Naive thymus-derived CD8-positive, alpha-beta T cell (primary cell): ENCODE measurements at regions not wholly inside any gene's neighbourhood (a gene's known extent, or its start where the extent isn't known, plus 50 kb on each side); places are given as distances from the start of the nearest gene placed in this dataset.

ENCODE experiments used
- ATAC-seq, 2 donors: fragments of 150-1000 bp; cut with Tn5 transposase in 1 of 2; sonication (Bioruptor Pico), chemical (Tn5 transposase) in 1 of 2; 1 replicate in 1 of 2; 2 replicates in 1 of 2; pipeline ENCODE4 v1.10.0; 2021; ENCODE audit warnings: mild to moderate bottlenecking in 2 of 2, moderate library complexity in 2 of 2
- POLR2A ChIA-PET: fragments of 350-600 bp; sonication (Branson Sonifier 250); formaldehyde crosslinking; loops from one replicate; lab custom pipeline; 2021; ENCODE audit warnings: antibody characterized with exemption; lab: Charles Lee
- DNase-seq, 10 donors: peaks; one replicate each; pipeline versions ENCODE4 v3.0.0 to v3.0.0-alpha.2; 2020 to 2022
- H3K27ac Mint-ChIP-seq, 10 donors: one replicate each; pipeline ENCODE4 v1.8.0; 2020 to 2022; ENCODE audit warnings: mild to moderate bottlenecking in 10 of 10, mixed read lengths in 10 of 10, moderate library complexity in 4 of 10, inconsistent platforms in 1 of 10
- H3K27me3 Mint-ChIP-seq, 5 donors: one replicate each; pipeline ENCODE4 v1.8.0; 2021 to 2022; ENCODE audit warnings: mixed read lengths in 5 of 5
- H3K36me3 Mint-ChIP-seq, 3 donors: one replicate each; pipeline ENCODE4 v1.8.0; 2020 to 2022; ENCODE audit warnings: mixed read lengths in 3 of 3, mild to moderate bottlenecking in 2 of 3, inconsistent platforms in 1 of 3
- H3K4me1 Mint-ChIP-seq, 4 donors: one replicate each; pipeline ENCODE4 v1.8.0; 2021 to 2022; ENCODE audit warnings: mixed read lengths in 4 of 4
- H3K4me3 Mint-ChIP-seq, 10 donors: one replicate each; pipeline ENCODE4 v1.8.0; 2020 to 2022; ENCODE audit warnings: mild to moderate bottlenecking in 10 of 10, mixed read lengths in 10 of 10, moderate library complexity in 6 of 10, inconsistent platforms in 1 of 10
- H3K9me3 Mint-ChIP-seq, 9 donors: one replicate each; pipeline ENCODE4 v1.8.0; 2020 to 2022; ENCODE audit warnings: mixed read lengths in 9 of 9, mild to moderate bottlenecking in 3 of 9, inconsistent platforms in 1 of 9, moderate library complexity in 1 of 9

DNA sequence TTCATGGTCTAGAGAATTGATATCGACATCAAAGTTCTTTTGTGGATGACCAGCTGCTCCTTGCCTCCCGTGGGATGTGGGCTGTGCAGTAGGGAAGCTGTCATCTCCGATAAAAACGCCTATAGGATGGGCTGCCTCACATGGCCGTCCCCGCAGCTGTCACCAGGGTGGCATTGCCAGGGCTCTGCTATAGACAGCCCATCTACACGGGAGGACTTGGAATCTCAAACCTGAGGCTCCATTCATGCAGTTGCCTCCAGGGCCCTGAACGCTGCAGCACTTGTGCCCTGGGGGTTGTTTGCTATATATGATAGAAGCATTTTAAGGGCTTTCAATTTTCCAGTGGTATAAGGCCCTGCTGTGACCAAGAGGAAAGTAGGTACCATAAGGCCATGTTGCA, 183.1 kb downstream of the MYCN start:
- H3K4me3 Mint-ChIP-seq: no peak overlapping the region
- no peak overlapping the region for H3K27ac Mint-ChIP-seq
- ATAC-seq (no peak), DNase-seq (no peak)
- peaks cover 0 to 9% (median 1%) of the 10 kb centered on the region in 5 donors for H3K27me3 Mint-ChIP-seq
- H3K9me3 Mint-ChIP-seq: peaks cover 0 to 9% (median 0%) of the 10 kb centered on the region in 9 donors
- H3K4me1 Mint-ChIP-seq: no peaks in the 10 kb centered on the region
- POLR2A ChIA-PET: no interaction called here
- no peaks in the 10 kb centered on the region for H3K36me3 Mint-ChIP-seq

DNA sequence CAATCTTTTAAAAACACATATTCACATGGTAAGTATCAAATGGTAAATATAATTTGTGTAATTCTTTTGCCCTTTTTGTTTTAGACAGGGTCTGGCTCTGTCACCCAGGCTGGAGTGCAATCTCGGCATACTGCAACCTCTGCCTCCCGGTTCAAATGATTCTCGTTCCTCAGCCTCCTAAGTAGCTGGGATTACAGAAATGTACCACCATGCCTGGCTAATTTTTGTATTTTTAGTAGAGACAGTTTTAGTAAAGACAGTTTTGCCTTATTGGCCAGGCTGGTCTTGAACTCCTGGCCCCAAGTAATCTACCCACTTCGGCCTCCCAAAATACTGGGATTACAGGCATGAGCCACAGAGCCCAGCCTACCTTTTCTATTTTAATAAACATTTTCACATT, 182.2 kb downstream of the MYCN start:
- H3K36me3 Mint-ChIP-seq: no peaks in the 10 kb centered on the region
- H3K4me3 Mint-ChIP-seq: no peak overlapping the region
- no peaks in the 10 kb centered on the region for H3K4me1 Mint-ChIP-seq
- no peak overlapping the region for H3K27ac Mint-ChIP-seq
- H3K9me3 Mint-ChIP-seq: peaks cover 0 to 9% (median 0%) of the 10 kb centered on the region in 9 donors
- H3K27me3 Mint-ChIP-seq: peaks cover 0 to 9% (median 1%) of the 10 kb centered on the region in 5 donors
- POLR2A ChIA-PET: no interaction called here
- ATAC-seq: no peak
- DNase-seq: no peak

DNA sequence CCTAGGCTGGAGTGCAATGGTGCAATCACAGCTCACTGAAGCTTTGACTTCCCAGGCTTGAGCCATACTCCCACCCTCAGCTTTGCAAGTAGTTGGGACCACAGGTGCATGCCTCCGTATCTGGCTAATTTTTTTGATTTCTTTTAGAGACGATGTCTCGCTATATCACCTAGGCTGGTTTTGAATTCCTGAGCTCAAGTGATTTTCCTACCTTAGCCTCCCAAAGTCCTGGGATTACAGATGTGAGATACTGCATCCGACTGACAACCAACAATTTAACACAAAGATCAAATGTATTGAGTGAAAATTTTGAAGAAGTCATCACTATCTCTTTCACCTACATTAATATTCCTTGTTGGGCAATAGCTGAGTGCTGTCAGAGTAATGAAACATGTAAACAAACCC, 181.6 kb downstream of the MYCN start:
- Mint-ChIP-seq H3K4me3 (no peak overlapping the region), H3K27ac (no peak overlapping the region), H3K27me3 (peaks cover 0 to 4% (median 1%) of the 10 kb centered on the region in 5 donors), H3K4me1 (no peaks in the 10 kb centered on the region), H3K9me3 (peaks cover 0 to 9% (median 0%) of the 10 kb centered on the region in 9 donors), H3K36me3 (no peaks in the 10 kb centered on the region)
- DNase-seq (no peak), ATAC-seq (no peak)
- POLR2A ChIA-PET: no interaction called here

DNA sequence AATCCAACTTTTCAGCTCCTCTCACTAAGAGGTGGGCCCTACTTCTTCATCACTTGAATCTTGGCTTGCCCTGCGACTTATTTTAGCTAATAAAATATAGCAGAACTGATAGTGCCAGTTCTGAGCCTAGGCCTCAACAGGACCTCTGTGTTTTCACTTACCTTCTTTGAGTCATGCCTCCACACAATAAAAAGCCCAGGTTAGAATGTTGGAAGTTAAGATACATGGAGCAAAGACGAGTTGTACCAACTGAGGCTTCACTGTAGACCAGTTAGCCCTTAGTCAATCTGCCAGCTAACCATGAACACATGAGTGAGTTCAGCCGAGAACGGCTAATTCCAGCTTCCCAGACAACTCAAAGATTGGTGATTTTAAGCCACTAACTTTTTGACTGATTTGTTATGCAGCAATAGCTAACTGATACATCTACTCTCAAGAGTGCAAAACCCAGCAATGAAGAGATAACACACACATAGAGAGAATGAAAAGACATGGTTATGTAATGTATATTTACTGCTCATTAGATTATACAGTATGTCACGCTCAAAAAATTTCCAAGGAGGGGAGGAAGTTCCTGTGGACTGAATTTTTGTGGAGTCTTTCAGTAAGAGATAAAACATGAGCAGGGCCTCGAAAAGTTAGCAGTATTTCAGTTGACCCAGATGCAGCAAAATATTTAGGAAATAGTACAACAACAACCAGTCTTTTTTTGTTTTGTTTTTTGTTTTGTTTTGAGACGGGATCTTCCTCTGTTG, 181.1 kb downstream of the MYCN start:
- no peaks in the 10 kb centered on the region for H3K4me1 Mint-ChIP-seq
- peaks cover 0 to 9% (median 0%) of the 10 kb centered on the region in 9 donors for H3K9me3 Mint-ChIP-seq
- POLR2A ChIA-PET: no interaction called here
- no peak for DNase-seq
- ATAC-seq: no peak
- no peak overlapping the region for H3K27ac Mint-ChIP-seq
- H3K36me3 Mint-ChIP-seq: no peaks in the 10 kb centered on the region
- H3K27me3 Mint-ChIP-seq: no peaks in the 10 kb centered on the region
- no peak overlapping the region for H3K4me3 Mint-ChIP-seq

DNA sequence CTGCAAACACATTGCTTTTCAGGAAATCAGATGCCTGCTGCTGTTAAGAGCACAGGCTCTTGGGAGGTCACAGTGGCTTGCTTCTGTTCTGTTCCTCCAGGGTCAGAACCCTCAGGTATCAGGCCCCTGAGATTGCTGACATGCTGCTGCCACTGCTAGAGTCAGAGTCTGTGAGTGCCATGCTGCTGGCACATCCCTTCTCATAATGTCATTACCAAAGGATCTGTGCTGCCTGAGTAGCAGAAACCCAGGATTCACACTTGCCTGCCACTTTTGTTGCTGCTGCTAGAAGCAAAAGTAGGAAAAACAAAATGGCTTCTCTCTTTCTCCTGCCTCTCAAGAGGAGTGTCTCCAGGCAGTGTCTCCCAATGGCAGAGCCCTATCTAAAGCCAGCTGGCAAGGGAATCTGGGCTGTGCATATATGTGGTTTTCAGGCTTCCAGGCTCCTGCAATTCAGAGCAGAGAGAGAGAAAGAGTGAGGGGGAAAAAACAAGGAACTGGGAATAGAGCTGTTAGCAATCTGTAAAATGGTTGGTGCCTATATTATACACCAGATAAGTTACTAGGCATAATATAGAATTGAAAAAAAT, 180.3 kb downstream of the MYCN start:
- no peak overlapping the region for H3K27ac Mint-ChIP-seq
- POLR2A ChIA-PET: no interaction called here
- no peaks in the 10 kb centered on the region for H3K4me1 Mint-ChIP-seq
- H3K27me3 Mint-ChIP-seq: no peaks in the 10 kb centered on the region
- no peaks in the 10 kb centered on the region for H3K36me3 Mint-ChIP-seq
- peaks cover 0 to 9% (median 0%) of the 10 kb centered on the region in 9 donors for H3K9me3 Mint-ChIP-seq
- no peak overlapping the region for H3K4me3 Mint-ChIP-seq
- ATAC-seq: no peak
- DNase-seq: no peak

DNA sequence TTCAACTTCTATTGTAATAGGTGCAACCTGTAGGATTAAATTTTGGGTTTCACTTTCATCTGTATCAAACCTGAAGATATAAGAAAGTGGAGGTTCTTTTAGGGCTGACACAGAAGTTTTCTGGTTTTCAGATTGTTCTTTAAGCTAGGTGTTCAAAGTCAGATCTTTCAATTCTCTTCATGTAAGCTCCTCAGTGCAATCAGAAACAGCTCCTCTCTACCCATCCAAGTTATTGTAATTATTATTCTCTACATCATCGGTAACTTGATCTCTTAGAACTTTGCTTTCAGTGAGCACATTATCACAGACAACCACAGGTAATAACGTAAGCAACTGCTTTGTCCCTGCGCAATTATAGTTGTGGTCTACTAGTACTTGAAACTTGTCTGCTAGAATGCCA, 179.4 kb downstream of the MYCN start:
- ATAC-seq: no peak
- no peak overlapping the region for H3K4me3 Mint-ChIP-seq
- H3K36me3 Mint-ChIP-seq: no peaks in the 10 kb centered on the region
- H3K4me1 Mint-ChIP-seq: no peaks in the 10 kb centered on the region
- POLR2A ChIA-PET: no interaction called here
- H3K9me3 Mint-ChIP-seq: peaks cover 0 to 9% (median 0%) of the 10 kb centered on the region in 9 donors
- H3K27ac Mint-ChIP-seq: no peak overlapping the region
- no peaks in the 10 kb centered on the region for H3K27me3 Mint-ChIP-seq
- DNase-seq: no peak

DNA sequence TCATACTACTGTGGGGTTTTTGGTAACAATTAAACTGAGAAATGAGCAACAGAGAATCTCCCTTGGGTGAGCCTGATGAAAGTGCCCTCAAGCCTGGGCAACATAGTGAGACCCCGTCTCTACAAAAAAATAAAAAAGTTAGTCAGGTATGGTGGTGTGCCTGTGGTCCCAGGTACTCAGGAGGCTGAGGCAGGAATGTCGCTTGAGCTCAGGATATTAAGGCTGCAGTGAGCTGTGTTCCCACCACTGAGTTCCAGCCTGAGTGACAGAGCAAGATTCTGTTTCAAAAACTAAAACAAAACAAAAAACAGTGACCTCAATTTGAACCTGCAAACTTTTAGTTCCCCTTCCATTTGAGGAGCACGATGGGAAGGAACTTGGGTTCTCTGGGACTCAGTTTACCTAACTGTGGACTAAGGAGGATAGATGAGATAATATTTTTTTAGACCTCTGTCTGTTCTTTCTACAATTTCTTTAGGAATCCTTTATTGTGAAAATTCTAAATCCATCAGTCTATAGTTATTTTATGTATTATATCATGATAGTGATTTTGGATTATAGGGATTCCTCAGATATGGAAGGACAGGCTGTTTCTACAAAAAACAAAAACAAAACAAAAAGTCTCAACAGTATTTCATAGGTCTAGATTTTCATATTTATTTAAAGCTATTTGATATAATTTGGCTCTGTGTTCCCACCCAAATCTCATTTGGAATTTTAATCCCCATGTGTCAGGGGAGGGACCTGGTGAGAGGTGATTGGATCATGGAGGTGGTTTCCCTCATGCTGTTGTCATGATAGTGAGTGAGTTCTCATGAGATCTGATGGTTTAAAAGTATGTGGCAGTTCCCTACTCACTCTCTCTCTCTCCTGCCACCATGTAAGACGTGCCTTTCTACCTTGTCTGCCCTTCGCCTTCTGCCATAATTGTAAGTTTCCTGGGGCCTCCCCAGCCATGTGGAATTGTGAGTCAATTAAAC, 178.6 kb downstream of the MYCN start:
- H3K4me1 Mint-ChIP-seq: no peaks in the 10 kb centered on the region
- H3K9me3 Mint-ChIP-seq: peaks cover 0 to 9% (median 0%) of the 10 kb centered on the region in 9 donors
- no peak overlapping the region for H3K27ac Mint-ChIP-seq
- H3K36me3 Mint-ChIP-seq: no peaks in the 10 kb centered on the region
- DNase-seq (no peak), ATAC-seq (no peak)
- H3K4me3 Mint-ChIP-seq: no peak overlapping the region
- POLR2A ChIA-PET: no interaction called here
- H3K27me3 Mint-ChIP-seq: no peaks in the 10 kb centered on the region

DNA sequence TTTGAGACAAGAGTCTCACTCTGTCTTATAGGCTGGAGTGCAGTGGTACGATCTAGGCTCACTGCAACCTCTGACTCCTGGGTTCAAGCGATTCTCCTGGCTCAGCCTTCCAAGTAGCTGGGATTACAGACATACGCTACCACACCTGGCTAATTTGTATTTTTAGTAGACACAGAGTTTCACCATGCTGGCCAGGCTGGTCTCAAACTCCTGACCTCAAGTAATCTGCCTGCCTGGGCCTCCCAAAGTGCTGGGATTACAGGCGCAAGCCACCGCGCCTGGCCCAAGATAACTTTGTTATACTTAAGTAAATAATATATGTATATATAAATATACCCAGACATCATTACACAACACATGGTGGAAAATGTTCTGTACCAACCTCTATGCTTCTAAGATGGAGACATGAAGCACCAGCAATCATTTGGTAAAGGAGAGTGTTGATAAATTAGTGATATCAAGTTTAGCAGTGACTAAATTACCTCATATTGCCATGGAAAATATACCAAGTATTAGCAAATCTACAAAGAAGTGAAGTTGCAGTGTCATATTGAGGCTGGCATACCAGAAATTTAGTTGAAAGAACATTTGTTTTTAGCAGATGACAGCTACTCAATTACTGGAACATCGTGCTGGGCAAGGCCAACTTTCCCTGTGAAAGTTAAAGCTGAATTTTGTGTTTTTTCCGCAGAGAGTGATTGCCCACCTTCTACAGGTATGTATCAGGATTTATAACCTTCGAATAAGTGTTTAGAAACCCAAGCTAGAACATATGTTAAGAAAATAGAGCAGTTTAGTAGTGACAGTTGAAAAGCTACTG, 177.7 kb downstream of the MYCN start:
- H3K4me3 Mint-ChIP-seq: no peak overlapping the region
- H3K9me3 Mint-ChIP-seq: peaks cover 0 to 9% (median 0%) of the 10 kb centered on the region in 9 donors
- POLR2A ChIA-PET: no interaction called here
- no peak overlapping the region for H3K27ac Mint-ChIP-seq
- H3K36me3 Mint-ChIP-seq: no peaks in the 10 kb centered on the region
- H3K4me1 Mint-ChIP-seq: no peaks in the 10 kb centered on the region
- DNase-seq: no peak
- ATAC-seq: no peak
- H3K27me3 Mint-ChIP-seq: no peaks in the 10 kb centered on the region

DNA sequence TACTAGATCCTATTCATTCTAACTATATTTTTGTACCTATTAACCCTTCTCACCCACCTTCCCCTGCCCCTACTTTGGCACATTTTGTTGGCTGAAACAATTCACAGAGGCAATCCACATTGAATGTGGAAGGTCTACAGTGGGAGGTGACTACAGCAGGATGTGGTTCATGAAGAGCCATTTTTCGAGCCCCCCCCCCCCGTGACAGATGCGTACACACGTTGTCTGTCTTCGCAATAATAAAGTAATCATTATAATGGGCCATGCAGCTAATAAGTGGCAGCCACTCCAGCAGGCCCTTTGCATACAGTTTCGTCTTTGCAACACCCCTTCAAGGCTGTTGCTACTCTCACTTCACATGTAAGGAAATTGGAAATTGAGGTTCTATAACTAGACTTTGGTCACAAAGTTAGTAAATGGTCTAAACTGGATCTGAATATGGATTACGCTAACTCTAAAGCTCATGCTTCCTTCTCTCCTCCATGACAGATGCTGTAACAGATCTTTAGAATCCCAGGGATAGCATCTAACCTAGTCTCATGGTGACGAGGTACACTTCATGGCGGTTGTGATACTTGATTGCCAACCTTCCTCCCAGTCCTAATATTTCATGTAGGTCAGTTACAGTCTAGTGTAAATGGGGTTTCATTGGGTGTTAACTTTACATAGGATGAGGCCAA, 176.8 kb downstream of the MYCN start:
- DNase-seq (no peak), ATAC-seq (no peak)
- peaks cover 0 to 9% (median 0%) of the 10 kb centered on the region in 9 donors for H3K9me3 Mint-ChIP-seq
- H3K27ac Mint-ChIP-seq: no peak overlapping the region
- H3K27me3 Mint-ChIP-seq: no peaks in the 10 kb centered on the region
- no peaks in the 10 kb centered on the region for H3K36me3 Mint-ChIP-seq
- POLR2A ChIA-PET: no interaction called here
- H3K4me3 Mint-ChIP-seq: no peak overlapping the region
- H3K4me1 Mint-ChIP-seq: no peaks in the 10 kb centered on the region

DNA sequence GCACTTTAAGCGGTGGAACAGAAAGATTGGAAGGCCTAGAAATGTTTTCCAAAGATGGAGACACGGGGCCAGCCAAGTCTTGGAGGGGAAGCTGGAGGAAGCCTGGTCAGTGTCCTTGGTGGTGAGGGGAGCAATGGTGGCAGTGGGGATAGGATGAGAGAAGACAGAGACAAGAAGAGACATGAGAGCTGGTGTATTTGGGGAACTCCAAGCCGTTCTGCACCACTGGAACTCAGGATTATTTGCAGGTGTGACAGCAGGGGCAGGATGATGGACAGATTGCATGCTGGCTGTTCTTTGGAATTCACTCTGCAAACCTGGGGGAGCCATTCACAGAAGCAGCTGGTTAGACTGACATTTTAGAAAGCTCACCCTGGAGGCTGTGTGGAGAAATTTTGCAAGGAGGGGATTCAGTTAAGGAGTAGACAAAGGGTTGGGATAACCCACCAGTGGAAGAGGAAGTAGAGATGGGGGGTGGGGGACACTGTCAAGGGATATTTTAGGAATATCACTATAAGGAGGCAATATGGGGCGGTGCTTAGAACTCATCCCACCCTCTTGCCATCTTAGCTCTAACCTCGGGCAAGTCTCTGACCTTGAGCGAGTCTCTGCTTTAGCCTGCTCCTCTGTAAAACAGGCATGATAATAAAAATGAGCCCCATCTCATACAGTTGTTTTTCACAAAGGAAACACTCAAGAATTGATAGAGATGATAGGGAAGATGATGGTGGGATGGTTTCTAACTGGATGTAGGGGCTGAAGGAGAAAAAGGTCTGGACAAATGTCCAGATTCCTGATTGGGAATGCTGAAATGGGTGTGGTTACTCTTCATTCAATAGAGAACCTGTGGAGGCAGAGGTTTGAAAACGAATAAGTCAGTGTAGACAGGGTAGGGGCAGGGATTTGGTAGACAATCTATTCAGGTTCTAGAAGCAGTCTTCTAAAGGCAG, 175.8 kb downstream of the MYCN start:
- no peaks in the 10 kb centered on the region for H3K9me3 Mint-ChIP-seq
- H3K4me1 Mint-ChIP-seq: no peaks in the 10 kb centered on the region
- no peaks in the 10 kb centered on the region for H3K27me3 Mint-ChIP-seq
- H3K36me3 Mint-ChIP-seq: no peaks in the 10 kb centered on the region
- H3K4me3 Mint-ChIP-seq: no peak overlapping the region
- ATAC-seq (no peak), DNase-seq (no peak)
- no peak overlapping the region for H3K27ac Mint-ChIP-seq
- POLR2A ChIA-PET: no interaction called here

DNA sequence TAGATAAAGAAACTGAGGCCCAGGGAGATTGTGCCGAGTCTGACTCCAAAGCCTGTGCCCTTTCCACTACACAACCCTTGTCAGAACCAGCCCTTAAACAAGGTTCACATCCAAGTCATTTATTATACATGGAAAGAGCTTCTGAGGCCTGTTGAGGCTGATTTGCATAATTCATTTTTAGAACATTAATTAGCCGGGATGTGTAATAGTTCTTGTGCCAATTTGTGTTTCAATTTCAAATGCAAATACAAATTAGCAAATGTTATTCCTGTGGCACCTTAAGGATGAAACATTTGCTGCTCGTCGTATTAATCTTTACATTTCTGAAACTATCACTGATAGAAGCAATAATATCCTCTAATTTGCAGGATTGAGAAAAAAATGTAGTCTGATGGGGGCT, 174.9 kb downstream of the MYCN start:
- no peak overlapping the region for H3K4me3 Mint-ChIP-seq
- no peak for DNase-seq
- no peaks in the 10 kb centered on the region for H3K9me3 Mint-ChIP-seq
- no peaks in the 10 kb centered on the region for H3K4me1 Mint-ChIP-seq
- POLR2A ChIA-PET: no interaction called here
- ATAC-seq: no peak
- H3K27ac Mint-ChIP-seq: no peak overlapping the region
- no peaks in the 10 kb centered on the region for H3K27me3 Mint-ChIP-seq
- no peaks in the 10 kb centered on the region for H3K36me3 Mint-ChIP-seq
